Testis (tissue), 2 donors: ENCODE measurements at regions not wholly inside any gene's neighbourhood (a gene's known extent, or its start where the extent isn't known, plus 50 kb on each side); places are given as distances from the start of the nearest gene placed in this dataset.
"Not testable (repeated sequence)": the region's sequence is repeated elsewhere in the genome, so short reads cannot be mapped to it uniquely, and the experiment has no call there.

Experiments
- DNase-seq: peaks from one replicate; pipeline ENCODE4 v3.0.0-alpha.2; 2019
- H3K27ac ChIP-seq, 2 donors: fragments of 200-600 bp; sonication (generic); one replicate each; pipeline ENCODE4 v1.5.1; 2019
- H3K27me3 ChIP-seq: fragments of 200-600 bp; sonication (generic); one replicate; pipeline ENCODE4 v1.5.1; 2019
- H3K36me3 ChIP-seq: fragments of 200-600 bp; sonication (generic); one replicate; pipeline ENCODE4 v1.5.1; 2017; ENCODE audit warnings: low read depth; ENCODE audit errors: missing control alignments
- H3K4me1 ChIP-seq: fragments of 200-600 bp; sonication (generic); one replicate; pipeline ENCODE4 v1.5.1; 2019
- H3K4me3 ChIP-seq, 2 donors: fragments of 200-600 bp; sonication (generic); one replicate each; pipeline ENCODE4 v1.5.1; 2017 to 2019
- H3K9me3 ChIP-seq: fragments of 200-600 bp; sonication (generic); one replicate; pipeline ENCODE4 v1.5.1; 2017
- CTCF ChIP-seq, 3 experiments: fragments of 450-650 bp in 2 of 3; fragments of 200-600 bp in 1 of 3; sonication (generic) in 1 of 3; IDR thresholded peaks; one replicate each; pipeline ENCODE4 v1.5.1; 2016 to 2019; ENCODE audit warnings: antibody characterized with exemption in 3 of 3, mild to moderate bottlenecking in 2 of 3, moderate library complexity in 1 of 3
- POLR2A ChIP-seq: fragments of 450-650 bp; IDR thresholded peaks from one replicate; pipeline ENCODE4 v1.6.1; 2017; ENCODE audit warnings: antibody characterized with exemption, mild to moderate bottlenecking, moderate library complexity
- whole genome bisulfite sequencing, 2 donors: methylation state at CpG; one replicate each; pipeline ENCODE4 v1.1.5; 2018; 5-methylcytosine and 5-hydroxymethylcytosine counted together
- intact Hi-C: fragments of 100-400 bp; cut with DNase I; formaldehyde crosslinking; loops from one replicate; pipeline ENCODE4 v1.15.1; 2023; ENCODE audit warnings: low total_unique reads

- TF ChIP-seq CTCF (IDR thresholded peaks at IDR 0.05) (no peak), POLR2A (no peak)
- H3K4me1 ChIP-seq: peaks cover 10% of the 10 kb centered on the region
- 75% methylated on average over 4 of the region's 4 CpGs for WGBS, 2 donors
- H3K27ac ChIP-seq: no peak overlapping the region
- intact Hi-C loops: no loop called here
- H3K9me3 ChIP-seq: no peaks in the 10 kb centered on the region
- no peaks in the 10 kb centered on the region for H3K36me3 ChIP-seq
- no peaks in the 10 kb centered on the region for H3K27me3 ChIP-seq
- no peak overlapping the region for H3K4me3 ChIP-seq
- DNase-seq: peak; percentile 36
Measured at GRCh38 chr3:64440498-64440897, 215.2 kb upstream of the PRICKLE2 start.

GRCh38 chr3:64438812-64439211 is 213.5 kb upstream of the PRICKLE2 start:
- intact Hi-C loops: no loop called here
- H3K27ac ChIP-seq: no peak overlapping the region
- no peaks in the 10 kb centered on the region for H3K27me3 ChIP-seq
- DNase-seq: peak; percentile 33
- peaks cover 6% of the 10 kb centered on the region for H3K4me1 ChIP-seq
- WGBS, 2 donors: 34 to 45% methylated on average over 7 of the region's 7 CpGs
- no peaks in the 10 kb centered on the region for H3K9me3 ChIP-seq
- no peak for TF ChIP-seq POLR2A
- TF ChIP-seq CTCF (IDR thresholded peaks at IDR 0.05): no peak
- no peaks in the 10 kb centered on the region for H3K36me3 ChIP-seq
- H3K4me3 ChIP-seq: no peak overlapping the region

GRCh38 chr3:64438066-64438465 is 212.8 kb upstream of the PRICKLE2 start:
- H3K36me3 ChIP-seq: no peaks in the 10 kb centered on the region
- H3K27ac ChIP-seq: no peak overlapping the region
- intact Hi-C loops: no loop called here
- TF ChIP-seq POLR2A (no peak), CTCF (IDR thresholded peaks at IDR 0.05) (no peak)
- 18 to 24% methylated on average over 1 of the region's 1 CpG for WGBS, 2 donors
- H3K4me3 ChIP-seq: no peak overlapping the region
- DNase-seq: peak; percentile 32
- H3K4me1 ChIP-seq: peaks cover 6% of the 10 kb centered on the region
- no peaks in the 10 kb centered on the region for H3K9me3 ChIP-seq
- no peaks in the 10 kb centered on the region for H3K27me3 ChIP-seq

- Histone ChIP-seq H3K27ac (no peak overlapping the region), H3K27me3 (no peaks in the 10 kb centered on the region), H3K36me3 (no peaks in the 10 kb centered on the region), H3K4me3 (no peak overlapping the region), H3K9me3 (no peaks in the 10 kb centered on the region), H3K4me1 (peaks cover 6% of the 10 kb centered on the region)
- DNase-seq: no peak
- 86 to 88% methylated on average over 5 of the region's 5 CpGs for WGBS, 2 donors
- TF ChIP-seq CTCF (IDR thresholded peaks at IDR 0.05): no peak
- intact Hi-C loops: no loop called here
Measured at GRCh38 chr3:64437131-64437530, 211.9 kb upstream of the PRICKLE2 start.

GRCh38 chr3:64435023-64435422 is 209.8 kb upstream of the PRICKLE2 start:
- intact Hi-C loops, DNase-seq, H3K27ac ChIP-seq, H3K4me3 ChIP-seq, H3K4me1 ChIP-seq, H3K36me3 ChIP-seq, H3K27me3 ChIP-seq, H3K9me3 ChIP-seq: not testable (repeated sequence)
- WGBS, 2 donors: 90 to 100% methylated on average over 2 of the region's 2 CpGs
